OCI-LY3 (cell line): ENCODE measurements at regions not wholly inside any gene's neighbourhood (a gene's known extent, or its start where the extent isn't known, plus 50 kb on each side); places are given as distances from the start of the nearest gene placed in this dataset.
"Not testable (repeated sequence)": the region's sequence is repeated elsewhere in the genome, so short reads cannot be mapped to it uniquely, and the experiment has no call there.

Experiments
- H2AFZ ChIP-seq: fragments of 200-600, 300-600 bp; shearing (Covaris generic); 2 replicates; pipeline ENCODE4 v1.6.0; 2014; ENCODE audit warnings: antibody characterized with exemption, low read depth, low read length
- H3K27ac ChIP-seq: fragments of 200-600, 300-600 bp; sonication (generic); 2 replicates; pipeline ENCODE4 v1.5.1; 2014; ENCODE audit warnings: mild to moderate bottlenecking, low read length, moderate library complexity, mixed read lengths
- H3K27me3 ChIP-seq: fragments of 200-600, 300-600 bp; sonication (generic); 2 replicates; pipeline ENCODE4 v1.6.1; 2014; ENCODE audit warnings: low read depth, low read length, mixed read lengths
- H3K36me3 ChIP-seq: fragments of 200-600, 300-600 bp; sonication (generic); replicated peaks from 2 replicates; pipeline ENCODE3; 2014; ENCODE audit warnings: low read depth, low read length, mixed read lengths
- H3K4me1 ChIP-seq: fragments of 300-600, 200-600 bp; sonication (generic); 2 replicates; pipeline ENCODE4 v1.6.1; 2014; ENCODE audit warnings: low read length, mixed read lengths
- H3K4me2 ChIP-seq: fragments of 200-600, 300-600 bp; sonication (generic); 2 replicates; pipeline ENCODE4 v1.6.1; 2014; ENCODE audit warnings: low read length, mixed read lengths
- H3K4me3 ChIP-seq: fragments of 300-600, 200-600 bp; sonication (generic); 2 replicates; pipeline ENCODE4 v1.5.1; 2014; ENCODE audit warnings: antibody characterized with exemption, mild to moderate bottlenecking, low read length, moderate library complexity
- H3K79me2 ChIP-seq: fragments of 300-600, 200-600 bp; shearing (Covaris generic); 2 replicates; pipeline ENCODE4 v1.6.1; 2014; ENCODE audit warnings: mild to moderate bottlenecking, low read length, mixed read lengths
- H3K9ac ChIP-seq: fragments of 300-600, 200-600 bp; shearing (Covaris generic); 2 replicates; pipeline ENCODE4 v1.6.0; 2014; ENCODE audit warnings: mild to moderate bottlenecking, low read length, moderate library complexity
- H3K9me3 ChIP-seq: fragments of 200-600, 300-600 bp; shearing (Covaris generic); 2 replicates; pipeline ENCODE4 v1.6.1; 2014; ENCODE audit warnings: low read length, mixed read lengths; ENCODE audit not compliant: insufficient read depth
- H4K20me1 ChIP-seq: fragments of 200-600, 300-600 bp; sonication (generic); 2 replicates; pipeline ENCODE4 v1.6.1; 2016; ENCODE audit warnings: low read length, mixed read lengths; ENCODE audit not compliant: insufficient read depth

DNA sequence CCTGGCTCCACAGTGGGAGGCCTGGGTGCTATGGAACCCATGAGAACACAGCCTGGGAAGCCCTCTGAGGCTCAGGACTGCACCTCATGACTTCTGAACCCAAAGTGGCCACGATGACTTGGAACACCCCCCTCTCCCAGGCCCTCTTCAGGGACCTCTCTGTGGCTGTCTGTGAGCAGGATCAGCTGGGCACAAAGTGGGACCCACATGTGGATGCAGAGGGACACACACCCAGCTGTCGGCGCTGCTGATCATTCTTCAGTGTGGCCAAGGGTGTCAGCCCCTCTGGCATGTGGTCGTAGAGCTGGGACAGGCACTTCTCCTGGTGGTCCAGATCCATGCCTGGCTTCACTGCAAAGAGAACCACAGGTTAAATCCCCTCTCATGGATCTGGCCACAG, 293.2 kb downstream of the GOLGA6L6 start:
- H3K4me3 ChIP-seq, H3K27me3 ChIP-seq, H3K4me1 ChIP-seq, H3K27ac ChIP-seq, H3K9ac ChIP-seq, H3K36me3 ChIP-seq, H3K9me3 ChIP-seq, H4K20me1 ChIP-seq, H3K79me2 ChIP-seq, H2AFZ ChIP-seq, H3K4me2 ChIP-seq: not testable (repeated sequence)

DNA sequence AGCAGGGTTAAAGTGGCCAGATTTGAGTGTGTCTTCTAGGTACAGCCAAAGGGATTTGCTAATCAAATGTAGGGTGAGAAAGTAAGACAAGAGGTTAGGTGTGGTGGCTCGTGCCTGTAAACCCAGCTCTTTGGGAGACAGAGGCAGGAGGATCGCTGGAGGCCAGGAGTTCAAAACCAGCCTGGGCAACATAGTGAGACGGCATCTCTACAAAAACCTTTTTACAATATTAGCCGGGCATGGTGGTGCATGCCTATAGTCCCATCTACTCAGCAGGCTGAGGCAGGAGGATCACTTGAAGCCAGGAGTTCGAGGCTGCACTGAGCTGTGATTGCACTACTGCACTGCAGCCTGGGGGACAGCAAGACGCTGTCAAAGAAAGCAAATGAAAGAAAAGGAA, 294.5 kb downstream of the GOLGA6L6 start:
- not testable (repeated sequence) for H2AFZ ChIP-seq, H3K36me3 ChIP-seq, H3K79me2 ChIP-seq, H3K4me3 ChIP-seq, H3K4me1 ChIP-seq, H3K27ac ChIP-seq, H3K4me2 ChIP-seq, H3K27me3 ChIP-seq, H3K9me3 ChIP-seq, H4K20me1 ChIP-seq, H3K9ac ChIP-seq

DNA sequence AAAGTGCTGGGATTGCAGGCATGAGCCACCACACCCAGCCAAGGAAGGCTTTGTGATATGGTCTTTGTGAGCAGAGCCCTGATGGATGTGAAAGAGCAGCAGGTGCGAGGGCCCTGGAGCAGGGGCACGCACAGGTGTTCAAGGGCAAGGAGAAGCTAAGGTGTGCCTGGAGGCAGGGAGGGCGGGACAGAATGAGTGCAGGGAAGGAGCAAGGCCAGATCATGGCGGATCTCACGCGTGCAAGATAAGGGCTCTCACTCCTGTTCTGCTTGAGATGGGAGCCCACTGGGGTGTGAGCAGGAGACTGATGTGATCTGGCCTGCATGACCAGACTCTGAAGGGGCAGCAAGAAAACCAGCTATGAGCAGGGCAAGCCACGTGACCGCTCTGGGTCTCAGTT, 295.0 kb downstream of the GOLGA6L6 start:
- H3K4me2 ChIP-seq, H3K9ac ChIP-seq, H3K36me3 ChIP-seq, H3K4me1 ChIP-seq, H4K20me1 ChIP-seq, H3K9me3 ChIP-seq, H2AFZ ChIP-seq, H3K4me3 ChIP-seq, H3K79me2 ChIP-seq, H3K27ac ChIP-seq, H3K27me3 ChIP-seq: not testable (repeated sequence)

DNA sequence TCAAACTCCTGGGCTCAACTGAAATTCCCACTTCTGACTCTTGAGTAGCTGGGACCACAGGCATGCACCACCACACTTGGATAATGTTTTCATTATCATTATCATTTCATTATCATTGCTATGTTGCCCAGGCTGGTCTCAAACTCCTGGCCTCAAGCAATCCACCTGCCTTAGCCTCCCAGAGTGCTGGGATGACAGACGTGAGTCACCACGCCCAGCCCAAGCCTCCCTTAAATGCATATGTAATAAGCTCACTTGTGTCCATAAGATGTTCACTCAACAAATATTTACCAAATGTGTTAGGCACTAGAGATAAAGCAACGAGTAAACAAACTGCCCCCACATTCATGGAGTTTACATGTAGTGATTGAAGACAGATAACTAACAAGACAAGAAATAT, 295.7 kb downstream of the GOLGA6L6 start:
- H4K20me1 ChIP-seq, H3K9ac ChIP-seq, H3K4me2 ChIP-seq, H3K79me2 ChIP-seq, H2AFZ ChIP-seq, H3K27me3 ChIP-seq, H3K9me3 ChIP-seq, H3K4me3 ChIP-seq, H3K36me3 ChIP-seq, H3K4me1 ChIP-seq, H3K27ac ChIP-seq: not testable (repeated sequence)

DNA sequence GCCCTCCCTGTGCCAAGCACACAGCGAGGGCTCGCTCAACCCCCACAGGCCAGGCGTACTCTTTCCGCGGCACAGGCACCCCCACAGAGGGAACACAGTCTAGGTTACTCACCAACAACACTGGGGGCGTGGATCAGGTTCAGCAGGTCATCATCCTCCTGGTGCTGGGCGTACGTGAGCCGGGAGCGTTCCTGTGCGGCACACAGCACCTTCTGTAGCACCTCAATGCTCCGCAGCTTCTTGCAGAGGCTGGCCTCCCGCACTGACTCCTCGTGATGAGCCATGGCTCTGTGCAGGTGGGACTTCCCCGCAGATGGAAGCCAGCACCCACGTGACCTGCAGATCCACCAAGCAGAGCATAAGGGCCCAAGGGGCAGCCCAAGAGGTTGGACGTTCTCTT, 296.8 kb downstream of the GOLGA6L6 start:
- not testable (repeated sequence) for H4K20me1 ChIP-seq, H3K9ac ChIP-seq, H3K4me2 ChIP-seq, H3K4me3 ChIP-seq, H3K4me1 ChIP-seq, H3K27me3 ChIP-seq, H3K79me2 ChIP-seq, H3K36me3 ChIP-seq, H3K9me3 ChIP-seq, H3K27ac ChIP-seq, H2AFZ ChIP-seq

DNA sequence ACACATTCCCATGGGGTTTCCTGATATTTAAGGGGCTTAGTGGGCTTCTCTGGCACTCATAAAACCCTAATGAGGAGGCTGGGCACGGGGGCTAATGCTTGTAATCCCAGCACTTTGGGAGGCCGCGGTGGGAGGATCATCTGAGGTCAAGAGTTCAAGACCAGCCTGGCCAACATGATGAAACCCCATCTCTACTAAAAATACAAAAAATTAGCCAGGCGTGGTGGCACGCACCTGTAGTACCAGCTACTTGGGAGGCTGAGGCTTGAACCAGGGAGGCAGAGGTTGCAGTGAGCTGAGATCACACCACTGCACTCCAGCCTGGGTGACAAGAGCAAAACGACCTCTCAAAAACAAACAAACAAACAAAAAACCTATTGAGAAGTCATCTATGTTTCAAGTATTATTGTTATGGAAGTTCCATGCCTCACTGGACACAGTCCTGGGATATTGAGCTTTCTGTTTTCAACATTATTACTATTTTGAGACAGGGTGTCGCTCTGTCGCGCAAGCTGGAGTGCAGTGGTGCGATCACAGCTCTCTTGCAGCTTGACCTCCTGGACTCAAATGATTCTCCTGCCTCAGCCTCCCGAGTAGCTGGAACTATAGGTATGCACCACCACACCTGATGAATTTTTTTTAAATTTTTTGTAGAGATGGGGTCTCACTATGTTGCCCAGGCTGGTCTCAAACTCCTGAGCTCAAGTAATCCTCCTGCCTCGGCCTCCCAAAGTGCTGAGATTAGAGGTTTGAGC, 297.9 kb downstream of the GOLGA6L6 start:
- not testable (repeated sequence) for H3K79me2 ChIP-seq, H3K27ac ChIP-seq, H3K9ac ChIP-seq, H4K20me1 ChIP-seq, H3K36me3 ChIP-seq, H3K4me2 ChIP-seq, H3K27me3 ChIP-seq, H3K9me3 ChIP-seq, H3K4me3 ChIP-seq, H3K4me1 ChIP-seq, H2AFZ ChIP-seq

DNA sequence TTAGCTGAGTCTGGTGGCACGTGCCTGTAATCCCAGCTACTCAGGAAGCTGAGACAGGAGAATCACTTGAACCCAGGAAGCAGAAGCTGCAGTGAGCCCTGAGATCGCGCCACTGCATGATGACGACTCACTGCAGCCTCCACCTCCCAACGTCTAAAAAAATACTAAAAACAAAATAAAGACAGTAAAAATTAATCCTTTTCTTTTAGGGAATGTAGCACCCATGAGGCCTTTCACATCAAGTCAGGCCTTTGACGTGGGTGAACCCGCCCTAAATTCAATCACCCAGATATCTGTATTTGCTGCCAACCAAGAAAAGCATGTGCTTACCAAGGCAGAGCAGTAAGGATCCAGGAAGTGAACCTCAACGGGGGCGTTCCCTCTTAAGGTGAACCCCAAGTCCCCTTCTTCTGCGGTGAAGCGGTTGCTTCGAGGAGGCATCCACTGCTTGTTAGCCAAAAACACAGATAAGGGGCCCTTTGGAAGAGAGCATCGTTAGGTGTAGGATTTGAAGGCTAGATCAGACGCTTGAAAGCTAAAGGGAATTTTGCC, 301.2 kb downstream of the GOLGA6L6 start:
- not testable (repeated sequence) for H3K4me2 ChIP-seq, H3K9ac ChIP-seq, H3K27ac ChIP-seq, H4K20me1 ChIP-seq, H3K9me3 ChIP-seq, H3K36me3 ChIP-seq, H3K4me1 ChIP-seq, H2AFZ ChIP-seq, H3K4me3 ChIP-seq, H3K79me2 ChIP-seq, H3K27me3 ChIP-seq

DNA sequence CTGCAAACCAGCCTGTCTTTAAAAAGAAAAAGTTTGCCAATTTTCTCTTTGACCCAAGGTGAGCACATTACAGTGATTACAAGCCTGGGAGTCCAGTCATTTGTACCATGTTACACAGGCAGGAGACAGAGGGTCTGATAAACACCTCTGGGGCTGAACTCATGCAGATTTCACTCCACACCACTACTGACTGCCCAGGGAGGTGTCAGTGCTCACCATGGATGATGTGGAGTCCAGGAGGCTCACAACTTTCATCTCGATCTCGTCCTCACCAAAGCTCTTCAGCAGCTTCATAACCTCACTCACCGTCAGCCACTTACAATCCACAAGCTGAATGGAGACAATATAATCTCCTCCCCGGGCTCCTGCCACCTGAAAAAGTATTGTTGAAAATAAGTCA, 302.4 kb downstream of the GOLGA6L6 start:
- not testable (repeated sequence) for H3K27ac ChIP-seq, H3K4me1 ChIP-seq, H4K20me1 ChIP-seq, H3K9ac ChIP-seq, H3K4me2 ChIP-seq, H3K9me3 ChIP-seq, H3K4me3 ChIP-seq, H3K36me3 ChIP-seq, H3K27me3 ChIP-seq, H2AFZ ChIP-seq, H3K79me2 ChIP-seq

DNA sequence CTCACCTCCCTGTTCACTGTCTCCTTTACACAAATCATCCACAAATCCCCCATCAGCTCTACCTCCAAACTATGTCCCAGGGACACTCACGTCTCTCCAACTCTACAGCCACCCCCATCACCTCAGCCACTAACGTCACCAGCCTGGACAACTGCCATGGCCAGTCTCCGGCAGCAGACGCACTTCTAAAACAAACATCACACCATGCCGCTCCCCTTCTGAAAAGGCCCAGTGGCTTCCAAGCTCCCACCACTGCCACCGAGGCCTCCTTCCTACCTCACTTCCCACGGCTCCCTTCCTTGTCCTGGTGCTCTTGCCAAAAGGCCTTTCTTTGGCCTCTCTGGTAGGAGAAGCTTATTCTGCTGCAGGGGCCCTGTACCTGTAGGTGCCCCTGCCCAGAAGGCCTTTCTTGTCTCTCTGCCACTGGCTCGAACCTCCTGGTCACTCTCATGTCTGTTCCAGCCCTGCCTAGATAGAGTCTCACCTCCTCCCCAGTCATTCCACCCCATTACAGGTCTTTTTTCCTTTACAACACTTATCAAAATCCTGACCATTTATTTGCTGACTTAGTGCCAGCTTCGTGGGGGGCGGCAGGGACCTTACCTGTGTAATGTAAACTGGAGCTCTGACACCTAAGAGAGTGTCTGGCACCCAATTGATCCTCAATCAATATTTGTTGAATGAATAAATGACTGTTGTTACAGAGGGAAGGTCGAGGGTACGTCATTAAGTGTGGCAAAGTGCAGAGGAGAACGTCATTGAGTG, 304.2 kb downstream of the GOLGA6L6 start:
- not testable (repeated sequence) for H3K4me2 ChIP-seq, H3K27ac ChIP-seq, H3K4me3 ChIP-seq, H2AFZ ChIP-seq, H3K36me3 ChIP-seq, H3K79me2 ChIP-seq, H3K9me3 ChIP-seq, H3K4me1 ChIP-seq, H4K20me1 ChIP-seq, H3K9ac ChIP-seq, H3K27me3 ChIP-seq
